Ammon's horn (tissue), 1 donor: ENCODE measurements at regions not wholly inside any gene's neighbourhood (a gene's known extent, or its start where the extent isn't known, plus 50 kb on each side); places are given as distances from the start of the nearest gene placed in this dataset.

Experiments used
- DNase-seq: peaks from one replicate; pipeline ENCODE4 v3.0.0-alpha.2; 2016; ENCODE audit warnings: low spot score

- DNase-seq, result no peak
Measured at GRCh38 chr17:77746393-77746792, 212.1 kb upstream of the TNRC6C start.

- DNase-seq, result no peak
Measured at GRCh38 chr17:77746896-77747554, 211.5 kb upstream of the TNRC6C start.

GRCh38 chr17:77748436-77748835, 210.1 kb upstream of the TNRC6C start:
- DNase-seq, result no peak

- DNase-seq, result no peak
Measured at GRCh38 chr17:77749321-77749751, 209.2 kb upstream of the TNRC6C start.

- DNase-seq, result no peak
Measured at GRCh38 chr17:77749989-77750388, 208.5 kb upstream of the TNRC6C start.

- no peak for DNase-seq
Measured at GRCh38 chr17:77750427-77751043, 208.0 kb upstream of the TNRC6C start.

GRCh38 chr17:77753246-77753645, 205.3 kb upstream of the TNRC6C start:
- DNase-seq, result no peak

- no peak for DNase-seq
Measured at GRCh38 chr17:77753691-77754245, 204.7 kb upstream of the TNRC6C start.

GRCh38 chr17:77754956-77755355, 203.5 kb upstream of the TNRC6C start:
- DNase-seq, result no peak

GRCh38 chr17:77755410-77755963, 203.0 kb upstream of the TNRC6C start:
- no peak for DNase-seq

GRCh38 chr17:77756028-77756427, 202.5 kb upstream of the TNRC6C start:
- no peak for DNase-seq

- DNase-seq, result no peak
Measured at GRCh38 chr17:77756846-77757560, 201.5 kb upstream of the TNRC6C start.

- no peak for DNase-seq
Measured at GRCh38 chr17:77757561-77757898, 201.0 kb upstream of the TNRC6C start.

- DNase-seq, result no peak
Measured at GRCh38 chr17:77763023-77763422, 195.5 kb upstream of the TNRC6C start.

GRCh38 chr17:77763575-77763974, 194.9 kb upstream of the TNRC6C start:
- no peak for DNase-seq

GRCh38 chr17:77765292-77765691, 193.2 kb upstream of the TNRC6C start:
- no peak for DNase-seq

- no peak for DNase-seq
Measured at GRCh38 chr17:77767148-77767547, 191.4 kb upstream of the TNRC6C start.

- no peak for DNase-seq
Measured at GRCh38 chr17:77768248-77768852, 190.2 kb upstream of the TNRC6C start.

GRCh38 chr17:77769215-77769614, 189.3 kb upstream of the TNRC6C start:
- no peak for DNase-seq

- DNase-seq, result no peak
Measured at GRCh38 chr17:77769762-77770161, 188.7 kb upstream of the TNRC6C start.

- DNase-seq, result peak; percentile 17
Measured at GRCh38 chr17:77770331-77771105, 188.0 kb upstream of the TNRC6C start.

GRCh38 chr17:77771145-77771544, 187.4 kb upstream of the TNRC6C start:
- no peak for DNase-seq
